WTC11 (cell line): ENCODE measurements at regions not wholly inside any gene's neighbourhood (a gene's known extent, or its start where the extent isn't known, plus 50 kb on each side); places are given as distances from the start of the nearest gene placed in this dataset.

ENCODE experiments used
- ATAC-seq: fragments of 200-7000 bp; cut with Tn5 transposase; 2 replicates; pipeline ENCODE4 v1.10.0; 2021; ENCODE audit warnings: mild to moderate bottlenecking, moderate library complexity
- CTCF ChIA-PET: fragments of 300-600 bp; sonication (Branson Sonifier 250); formaldehyde crosslinking; loops from one replicate; lab custom pipeline; 2021; ENCODE audit warnings: antibody characterized with exemption; lab: Charles Lee
- POLR2A ChIA-PET: fragments of 350-600 bp; sonication (Branson Sonifier 250); formaldehyde crosslinking; loops from one replicate; lab custom pipeline; 2021; ENCODE audit warnings: antibody characterized with exemption; lab: Charles Lee
- DNase-seq: peaks from one replicate; pipeline ENCODE4 v3.0.0; 2021; ENCODE audit warnings: low spot score
- H3K27ac Mint-ChIP-seq: 2 replicates; pipeline ENCODE4 v1.8.0; 2021; ENCODE audit warnings: mixed read lengths
- H3K27me3 Mint-ChIP-seq: 2 replicates; pipeline ENCODE4 v1.8.0; 2021; ENCODE audit warnings: low read depth, mild to moderate bottlenecking, moderate library complexity, mixed read lengths
- H3K36me3 Mint-ChIP-seq: 2 replicates; pipeline ENCODE4 v1.8.0; 2021; ENCODE audit warnings: mixed read lengths
- H3K4me1 Mint-ChIP-seq: 2 replicates; pipeline ENCODE4 v1.8.0; 2022; ENCODE audit warnings: mixed read lengths
- H3K4me3 Mint-ChIP-seq: 2 replicates; pipeline ENCODE4 v1.8.0; 2021; ENCODE audit warnings: mild to moderate bottlenecking, moderate library complexity, mixed read lengths
- H3K9me3 Mint-ChIP-seq: 2 replicates; pipeline ENCODE4 v1.8.0; 2021; ENCODE audit warnings: mixed read lengths
- ATF2 ChIP-seq: sonication (generic); formaldehyde crosslinking; IDR thresholded peaks from 2 replicates; pipeline ENCODE4 v1.8.1; 2022; ENCODE audit warnings: low read depth, missing genetic modification reagents, borderline replicate concordance
- CREB1 ChIP-seq: sonication (generic); formaldehyde crosslinking; IDR thresholded peaks from 2 replicates; pipeline ENCODE4 v1.8.0; 2023; ENCODE audit warnings: mild to moderate bottlenecking, missing genetic modification reagents
- EMX1 ChIP-seq: fragments of 250-450 bp; sonication (Bioruptor Pico); IDR thresholded peaks from 2 replicates; pipeline ENCODE4 v1.8.0; 2021; ENCODE audit warnings: mild to moderate bottlenecking
- FOXK1 ChIP-seq: sonication (generic); formaldehyde crosslinking; IDR thresholded peaks from 2 replicates; pipeline ENCODE4 v1.8.0; 2022; ENCODE audit warnings: mild to moderate bottlenecking, moderate library complexity, missing genetic modification reagents
- GRHL2 ChIP-seq: fragments of 250-450 bp; sonication (Bioruptor Pico); IDR thresholded peaks from 2 replicates; pipeline ENCODE4 v1.8.0; 2022; ENCODE audit warnings: mild to moderate bottlenecking, moderate library complexity; ENCODE audit not compliant: insufficient replicate concordance, severe bottlenecking
- HMGA2 ChIP-seq: fragments of 250-450 bp; sonication (Bioruptor Pico); IDR thresholded peaks from 2 replicates; pipeline ENCODE4 v1.4.0; 2021; ENCODE audit warnings: mild to moderate bottlenecking, moderate library complexity
- IRF1 ChIP-seq: sonication (generic); formaldehyde crosslinking; IDR thresholded peaks from 2 replicates; pipeline ENCODE4 v1.8.0; 2023; ENCODE audit warnings: missing genetic modification reagents
- NFATC4 ChIP-seq: fragments of 250-450 bp; sonication (Bioruptor Pico); IDR thresholded peaks from 2 replicates; pipeline ENCODE4 v1.9.0; 2021; ENCODE audit warnings: mild to moderate bottlenecking
- SMAD4 ChIP-seq: sonication (generic); formaldehyde crosslinking; IDR thresholded peaks from 2 replicates; pipeline ENCODE4 v1.8.0; 2022; ENCODE audit warnings: mild to moderate bottlenecking, missing genetic modification reagents
- SOX15 ChIP-seq: fragments of 250-450 bp; sonication (Bioruptor Pico); IDR thresholded peaks from 2 replicates; pipeline ENCODE4 v1.9.0; 2021; ENCODE audit warnings: mild to moderate bottlenecking
- TEAD4 ChIP-seq: sonication (generic); formaldehyde crosslinking; IDR thresholded peaks from 2 replicates; pipeline ENCODE4 v1.8.0; 2022; ENCODE audit warnings: mild to moderate bottlenecking, missing genetic modification reagents
- TP53 ChIP-seq: sonication (generic); formaldehyde crosslinking; IDR thresholded peaks from 2 replicates; pipeline ENCODE4 v1.8.1; 2023; ENCODE audit warnings: mild to moderate bottlenecking, missing genetic modification reagents
- ZNF219 ChIP-seq: sonication (generic); formaldehyde crosslinking; IDR thresholded peaks from 2 replicates; pipeline ENCODE4 v1.8.0; 2023; ENCODE audit warnings: missing genetic modification reagents, mild to moderate bottlenecking, borderline replicate concordance
- ZNF281 ChIP-seq: sonication (generic); formaldehyde crosslinking; IDR thresholded peaks from 2 replicates; pipeline ENCODE4 v1.8.0; 2023; ENCODE audit warnings: mild to moderate bottlenecking, missing genetic modification reagents
- ZNF396 ChIP-seq: fragments of 250-450 bp; sonication (Bioruptor Pico); IDR thresholded peaks from 2 replicates; pipeline ENCODE4 v1.8.0; 2021; ENCODE audit warnings: mild to moderate bottlenecking, moderate library complexity, borderline replicate concordance
- ZNF416 ChIP-seq: fragments of 250-450 bp; sonication (Bioruptor Pico); IDR thresholded peaks from 2 replicates; pipeline ENCODE4 v1.9.0; 2021; ENCODE audit warnings: mild to moderate bottlenecking, inconsistent platforms
- ZNF423 ChIP-seq: fragments of 250-450 bp; sonication (Bioruptor Pico); IDR thresholded peaks from 2 replicates; pipeline ENCODE4 v2.1.2; 2022; ENCODE audit warnings: mild to moderate bottlenecking, moderate library complexity
- TF ChIP-seq, protein P1 (sequence below): sonication (generic); formaldehyde crosslinking; IDR thresholded peaks from 2 replicates; pipeline ENCODE4 v1.8.1; 2023; ENCODE audit warnings: mild to moderate bottlenecking, missing genetic modification reagents, borderline replicate concordance
- TF ChIP-seq, protein P2 (sequence below): sonication (generic); formaldehyde crosslinking; IDR thresholded peaks from 2 replicates; pipeline ENCODE4 v1.8.1; 2023; ENCODE audit warnings: mild to moderate bottlenecking, missing genetic modification reagents, moderate library complexity
- TF ChIP-seq, protein P3 (sequence below): sonication (generic); formaldehyde crosslinking; IDR thresholded peaks from 2 replicates; pipeline ENCODE4 v1.8.1; 2022; ENCODE audit warnings: missing genetic modification reagents, borderline replicate concordance

- H3K27ac Mint-ChIP-seq = no peak overlapping the region
- no peaks in the 10 kb centered on the region for H3K9me3 Mint-ChIP-seq
- H3K4me3 Mint-ChIP-seq = no peak overlapping the region
- H3K36me3 Mint-ChIP-seq = no peaks in the 10 kb centered on the region
- DNase-seq (no peak), ATAC-seq (no peak; the same call in 1 of the 2 replicates)
- no peaks in the 10 kb centered on the region for H3K27me3 Mint-ChIP-seq
- ChIA-PET CTCF (no interaction called here), POLR2A (interaction anchor here (0.6 kb wide), 1 partner anchor 530 kb away, joined by 4 read pairs; no protein-coding TSS in a partner anchor)
- TF ChIP-seq EMX1 (CRISPR knock-in tag) (no peak), ZNF416 (CRISPR knock-in tag) (no peak)
- no peaks in the 10 kb centered on the region for H3K4me1 Mint-ChIP-seq
These were observed 286.8 kb downstream of the PBX3 start for GRCh38 chr9:126033956-126034355.

- Mint-ChIP-seq H3K4me1 (no peaks in the 10 kb centered on the region), H3K27me3 (no peaks in the 10 kb centered on the region), H3K9me3 (peaks cover 12% of the 10 kb centered on the region), H3K4me3 (no peak overlapping the region), H3K27ac (no peak overlapping the region), H3K36me3 (no peaks in the 10 kb centered on the region)
- TF ChIP-seq ZNF423 (CRISPR knock-in tag) (no peak), ZNF281 (CRISPR knock-in tag) (no peak), IRF1 (CRISPR knock-in tag) (no peak), ZNF219 (CRISPR knock-in tag) (no peak), ATF2 (CRISPR knock-in tag) (no peak), SMAD4 (CRISPR knock-in tag) (no peak), TEAD4 (CRISPR knock-in tag) (no peak), GRHL2 (CRISPR knock-in tag) (no peak), NFATC4 (CRISPR knock-in tag) (no peak), TP53 (CRISPR knock-in tag) (no peak), CREB1 (CRISPR knock-in tag) (no peak), SOX15 (CRISPR knock-in tag) (no peak), FOXK1 (CRISPR knock-in tag) (no peak), EMX1 (CRISPR knock-in tag) (no peak), ZNF396 (CRISPR knock-in tag) (no peak), HMGA2 (CRISPR knock-in tag) (no peak)
- TF ChIP-seq, protein P1, sequence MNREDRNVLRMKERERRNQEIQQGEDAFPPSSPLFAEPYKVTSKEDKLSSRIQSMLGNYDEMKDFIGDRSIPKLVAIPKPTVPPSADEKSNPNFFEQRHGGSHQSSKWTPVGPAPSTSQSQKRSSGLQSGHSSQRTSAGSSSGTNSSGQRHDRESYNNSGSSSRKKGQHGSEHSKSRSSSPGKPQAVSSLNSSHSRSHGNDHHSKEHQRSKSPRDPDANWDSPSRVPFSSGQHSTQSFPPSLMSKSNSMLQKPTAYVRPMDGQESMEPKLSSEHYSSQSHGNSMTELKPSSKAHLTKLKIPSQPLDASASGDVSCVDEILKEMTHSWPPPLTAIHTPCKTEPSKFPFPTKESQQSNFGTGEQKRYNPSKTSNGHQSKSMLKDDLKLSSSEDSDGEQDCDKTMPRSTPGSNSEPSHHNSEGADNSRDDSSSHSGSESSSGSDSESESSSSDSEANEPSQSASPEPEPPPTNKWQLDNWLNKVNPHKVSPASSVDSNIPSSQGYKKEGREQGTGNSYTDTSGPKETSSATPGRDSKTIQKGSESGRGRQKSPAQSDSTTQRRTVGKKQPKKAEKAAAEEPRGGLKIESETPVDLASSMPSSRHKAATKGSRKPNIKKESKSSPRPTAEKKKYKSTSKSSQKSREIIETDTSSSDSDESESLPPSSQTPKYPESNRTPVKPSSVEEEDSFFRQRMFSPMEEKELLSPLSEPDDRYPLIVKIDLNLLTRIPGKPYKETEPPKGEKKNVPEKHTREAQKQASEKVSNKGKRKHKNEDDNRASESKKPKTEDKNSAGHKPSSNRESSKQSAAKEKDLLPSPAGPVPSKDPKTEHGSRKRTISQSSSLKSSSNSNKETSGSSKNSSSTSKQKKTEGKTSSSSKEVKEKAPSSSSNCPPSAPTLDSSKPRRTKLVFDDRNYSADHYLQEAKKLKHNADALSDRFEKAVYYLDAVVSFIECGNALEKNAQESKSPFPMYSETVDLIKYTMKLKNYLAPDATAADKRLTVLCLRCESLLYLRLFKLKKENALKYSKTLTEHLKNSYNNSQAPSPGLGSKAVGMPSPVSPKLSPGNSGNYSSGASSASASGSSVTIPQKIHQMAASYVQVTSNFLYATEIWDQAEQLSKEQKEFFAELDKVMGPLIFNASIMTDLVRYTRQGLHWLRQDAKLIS (CRISPR knock-in tag) = no peak
- TF ChIP-seq, protein P2, sequence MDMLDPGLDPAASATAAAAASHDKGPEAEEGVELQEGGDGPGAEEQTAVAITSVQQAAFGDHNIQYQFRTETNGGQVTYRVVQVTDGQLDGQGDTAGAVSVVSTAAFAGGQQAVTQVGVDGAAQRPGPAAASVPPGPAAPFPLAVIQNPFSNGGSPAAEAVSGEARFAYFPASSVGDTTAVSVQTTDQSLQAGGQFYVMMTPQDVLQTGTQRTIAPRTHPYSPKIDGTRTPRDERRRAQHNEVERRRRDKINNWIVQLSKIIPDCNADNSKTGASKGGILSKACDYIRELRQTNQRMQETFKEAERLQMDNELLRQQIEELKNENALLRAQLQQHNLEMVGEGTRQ (CRISPR knock-in tag) = no peak
- TF ChIP-seq, protein P3, sequence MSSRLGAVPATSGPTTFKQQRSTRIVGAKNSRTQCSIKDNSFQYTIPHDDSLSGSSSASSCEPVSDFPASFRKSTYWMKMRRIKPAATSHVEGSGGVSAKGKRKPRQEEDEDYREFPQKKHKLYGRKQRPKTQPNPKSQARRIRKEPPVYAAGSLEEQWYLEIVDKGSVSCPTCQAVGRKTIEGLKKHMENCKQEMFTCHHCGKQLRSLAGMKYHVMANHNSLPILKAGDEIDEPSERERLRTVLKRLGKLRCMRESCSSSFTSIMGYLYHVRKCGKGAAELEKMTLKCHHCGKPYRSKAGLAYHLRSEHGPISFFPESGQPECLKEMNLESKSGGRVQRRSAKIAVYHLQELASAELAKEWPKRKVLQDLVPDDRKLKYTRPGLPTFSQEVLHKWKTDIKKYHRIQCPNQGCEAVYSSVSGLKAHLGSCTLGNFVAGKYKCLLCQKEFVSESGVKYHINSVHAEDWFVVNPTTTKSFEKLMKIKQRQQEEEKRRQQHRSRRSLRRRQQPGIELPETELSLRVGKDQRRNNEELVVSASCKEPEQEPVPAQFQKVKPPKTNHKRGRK (CRISPR knock-in tag) = no peak
- DNase-seq (no peak), ATAC-seq (no peak)
- CTCF ChIA-PET = no interaction called here
- POLR2A ChIA-PET = no interaction called here
These were observed 289.7 kb downstream of the PBX3 start for GRCh38 chr9:126036881-126037291.
